ENCODE measurements at regions not wholly inside any gene's neighbourhood (a gene's known extent, or its start where the extent isn't known, plus 50 kb on each side); places are given as distances from the start of the nearest gene placed in this dataset.

DNA sequence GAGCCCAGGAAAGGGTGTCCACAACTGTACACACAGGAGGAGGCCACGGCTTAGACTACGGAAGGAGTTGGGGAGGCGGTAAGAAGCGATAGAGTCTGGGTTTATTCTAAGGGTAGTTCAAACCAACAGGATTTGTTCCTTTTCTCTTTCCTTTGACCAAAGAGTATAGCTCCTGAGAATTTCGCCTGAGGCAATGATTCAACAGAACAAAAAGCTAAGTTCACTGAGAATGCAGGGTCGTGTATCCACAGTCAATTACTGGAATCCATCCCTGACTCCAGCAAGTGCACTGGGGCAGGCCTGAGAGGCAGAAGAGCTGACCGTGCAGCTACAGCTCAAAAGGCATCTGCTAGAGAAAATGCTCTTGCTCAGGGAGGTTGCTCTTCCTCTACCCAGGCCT, 140.9 kb downstream of the TFCP2L1 start:
- no peak overlapping the region for H3K27ac ChIP-seq
- H3K27me3 ChIP-seq: no peaks in the 10 kb centered on the region
- no peaks in the 10 kb centered on the region for H3K4me1 ChIP-seq (ENCODE audit: low read depth)
- TF ChIP-seq, protein P1, sequence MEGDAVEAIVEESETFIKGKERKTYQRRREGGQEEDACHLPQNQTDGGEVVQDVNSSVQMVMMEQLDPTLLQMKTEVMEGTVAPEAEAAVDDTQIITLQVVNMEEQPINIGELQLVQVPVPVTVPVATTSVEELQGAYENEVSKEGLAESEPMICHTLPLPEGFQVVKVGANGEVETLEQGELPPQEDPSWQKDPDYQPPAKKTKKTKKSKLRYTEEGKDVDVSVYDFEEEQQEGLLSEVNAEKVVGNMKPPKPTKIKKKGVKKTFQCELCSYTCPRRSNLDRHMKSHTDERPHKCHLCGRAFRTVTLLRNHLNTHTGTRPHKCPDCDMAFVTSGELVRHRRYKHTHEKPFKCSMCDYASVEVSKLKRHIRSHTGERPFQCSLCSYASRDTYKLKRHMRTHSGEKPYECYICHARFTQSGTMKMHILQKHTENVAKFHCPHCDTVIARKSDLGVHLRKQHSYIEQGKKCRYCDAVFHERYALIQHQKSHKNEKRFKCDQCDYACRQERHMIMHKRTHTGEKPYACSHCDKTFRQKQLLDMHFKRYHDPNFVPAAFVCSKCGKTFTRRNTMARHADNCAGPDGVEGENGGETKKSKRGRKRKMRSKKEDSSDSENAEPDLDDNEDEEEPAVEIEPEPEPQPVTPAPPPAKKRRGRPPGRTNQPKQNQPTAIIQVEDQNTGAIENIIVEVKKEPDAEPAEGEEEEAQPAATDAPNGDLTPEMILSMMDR (IDR thresholded peaks at IDR 0.05; ENCODE audit: low read depth, low read length): no peak
- DNase-seq (ENCODE audit: low read depth in 1 of 2, low spot score in 1 of 2): no peak
- no peaks in the 10 kb centered on the region for H3K36me3 ChIP-seq
- H3K4me3 ChIP-seq: no peak overlapping the region
- no peaks in the 10 kb centered on the region for H3K9me3 ChIP-seq (ENCODE audit: low read depth)

DNA sequence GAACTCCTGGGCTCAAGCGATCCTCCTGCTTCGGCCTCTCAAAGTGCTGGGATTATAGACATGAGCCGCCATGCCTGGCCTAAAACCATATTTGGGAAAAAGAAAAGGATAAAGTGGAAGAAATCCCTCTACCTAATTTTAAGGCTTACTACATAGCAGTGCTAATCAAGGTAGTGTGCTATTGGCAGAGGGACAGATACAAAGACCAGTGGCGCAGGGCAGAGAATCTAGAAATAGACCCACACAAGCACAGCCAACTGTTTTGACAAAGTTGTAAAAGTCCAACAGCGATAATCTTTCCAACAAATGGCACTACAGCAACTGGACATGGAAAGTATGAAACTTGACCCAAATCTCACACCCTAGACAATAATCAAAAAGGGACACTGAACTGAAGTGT, 138.4 kb downstream of the TFCP2L1 start:
- H3K27ac ChIP-seq: no peak overlapping the region
- DNase-seq (ENCODE audit: low read depth in 1 of 2, low spot score in 1 of 2): no peak
- no peak overlapping the region for H3K4me3 ChIP-seq
- H3K9me3 ChIP-seq (ENCODE audit: low read depth): no peaks in the 10 kb centered on the region
- no peaks in the 10 kb centered on the region for H3K4me1 ChIP-seq (ENCODE audit: low read depth)
- no peaks in the 10 kb centered on the region for H3K27me3 ChIP-seq
- TF ChIP-seq, protein P1 (IDR thresholded peaks at IDR 0.05; ENCODE audit: low read depth, low read length): no peak
- no peaks in the 10 kb centered on the region for H3K36me3 ChIP-seq

DNA sequence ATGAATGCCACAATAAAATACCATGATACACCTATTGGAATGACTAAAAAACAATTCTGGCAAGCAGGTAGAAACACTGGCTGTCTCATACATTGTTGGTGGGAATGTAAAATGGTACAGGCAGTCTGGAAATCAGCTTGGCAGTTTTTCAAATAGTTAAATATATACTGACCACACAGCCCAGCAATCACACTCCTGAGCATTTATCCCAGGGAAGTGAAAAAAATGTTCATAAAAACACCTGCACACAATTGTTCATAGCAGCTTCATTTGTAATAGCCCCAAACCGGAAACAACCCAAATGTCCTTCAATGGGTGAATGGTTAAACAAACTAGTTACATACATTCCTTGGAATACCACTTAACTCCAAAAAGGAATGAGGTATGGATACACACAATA, 137.2 kb downstream of the TFCP2L1 start:
- TF ChIP-seq, protein P1 (IDR thresholded peaks at IDR 0.05; ENCODE audit: low read depth, low read length): no peak
- no peaks in the 10 kb centered on the region for H3K4me1 ChIP-seq (ENCODE audit: low read depth)
- H3K9me3 ChIP-seq (ENCODE audit: low read depth): no peaks in the 10 kb centered on the region
- no peak overlapping the region for H3K4me3 ChIP-seq
- H3K27ac ChIP-seq: no peak overlapping the region
- H3K36me3 ChIP-seq: no peaks in the 10 kb centered on the region
- no peak for DNase-seq (ENCODE audit: low read depth in 1 of 2, low spot score in 1 of 2)
- H3K27me3 ChIP-seq: no peaks in the 10 kb centered on the region

DNA sequence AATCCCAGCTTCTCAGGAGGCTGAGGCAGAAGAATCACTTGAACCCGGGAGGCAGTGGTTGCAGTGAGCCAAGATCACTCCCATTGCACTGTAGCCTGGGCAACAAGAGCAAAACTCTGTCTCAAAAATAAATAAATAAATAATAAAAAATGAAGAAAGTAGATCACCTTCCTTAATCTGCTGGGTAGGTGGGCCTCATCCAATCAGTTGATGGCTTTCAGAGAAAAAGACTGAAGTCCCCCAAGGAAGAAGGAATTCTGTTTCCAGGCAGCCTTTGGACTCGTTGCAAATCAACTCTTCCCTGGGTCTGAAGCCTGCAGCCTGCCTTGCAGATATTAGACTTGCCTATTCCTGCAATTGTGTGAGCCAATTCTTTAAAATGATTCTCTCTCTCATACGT, 136.5 kb downstream of the TFCP2L1 start:
- H3K27ac ChIP-seq: no peak overlapping the region
- H3K9me3 ChIP-seq (ENCODE audit: low read depth): no peaks in the 10 kb centered on the region
- no peaks in the 10 kb centered on the region for H3K36me3 ChIP-seq
- TF ChIP-seq, protein P1 (IDR thresholded peaks at IDR 0.05; ENCODE audit: low read depth, low read length): no peak
- no peak for DNase-seq (ENCODE audit: low read depth in 1 of 2, low spot score in 1 of 2)
- no peaks in the 10 kb centered on the region for H3K27me3 ChIP-seq
- no peaks in the 10 kb centered on the region for H3K4me1 ChIP-seq (ENCODE audit: low read depth)
- no peak overlapping the region for H3K4me3 ChIP-seq

DNA sequence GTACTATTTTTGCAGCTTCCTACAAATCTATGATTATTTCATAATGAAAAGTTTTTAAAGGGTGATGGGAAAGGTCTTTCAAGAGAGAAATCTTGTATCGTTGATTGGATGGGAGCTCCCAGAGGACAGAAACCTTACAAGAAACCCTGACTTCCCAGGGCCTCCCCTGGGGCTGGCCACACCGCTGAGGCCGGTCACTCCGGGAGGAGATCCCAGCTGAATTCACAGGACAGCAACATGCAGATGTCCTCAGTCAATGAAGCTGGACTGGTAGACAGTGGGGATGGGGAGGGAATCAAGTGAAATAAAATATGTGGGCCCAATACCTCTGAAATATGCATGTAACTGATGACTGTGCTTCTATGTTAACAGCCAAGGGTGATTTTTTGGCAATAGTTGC, 135.6 kb downstream of the TFCP2L1 start:
- Histone ChIP-seq H3K36me3 (no peaks in the 10 kb centered on the region), H3K27me3 (no peaks in the 10 kb centered on the region), H3K27ac (no peak overlapping the region), H3K4me1 (ENCODE audit: low read depth) (no peaks in the 10 kb centered on the region), H3K9me3 (ENCODE audit: low read depth) (no peaks in the 10 kb centered on the region), H3K4me3 (no peak overlapping the region)
- no peak for DNase-seq (ENCODE audit: low read depth in 1 of 2, low spot score in 1 of 2)
- TF ChIP-seq, protein P1 (IDR thresholded peaks at IDR 0.05; ENCODE audit: low read depth, low read length): no peak

DNA sequence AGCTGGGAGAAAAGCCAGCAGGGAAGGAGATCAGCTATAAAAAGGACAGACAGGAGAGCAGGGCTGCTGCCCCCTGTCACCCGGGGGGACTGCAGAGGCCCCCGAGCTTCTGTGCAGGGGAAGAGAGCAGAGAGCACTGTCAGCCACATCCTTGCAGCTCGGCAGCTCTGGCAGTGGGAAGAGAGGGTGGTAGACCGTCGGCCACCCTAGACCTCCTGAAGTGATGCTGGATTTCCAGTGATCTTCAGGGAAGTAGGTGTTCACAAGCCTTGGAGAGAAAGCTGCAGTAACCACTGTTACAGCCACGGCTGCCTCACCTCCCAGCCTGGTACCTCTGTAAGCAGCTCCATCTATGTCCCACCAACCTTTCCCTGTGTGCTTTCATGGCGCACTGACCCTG, 134.9 kb downstream of the TFCP2L1 start:
- no peak for DNase-seq (ENCODE audit: low read depth in 1 of 2, low spot score in 1 of 2)
- no peaks in the 10 kb centered on the region for H3K36me3 ChIP-seq
- no peak overlapping the region for H3K27ac ChIP-seq
- no peaks in the 10 kb centered on the region for H3K4me1 ChIP-seq (ENCODE audit: low read depth)
- TF ChIP-seq, protein P1 (IDR thresholded peaks at IDR 0.05; ENCODE audit: low read depth, low read length): no peak
- no peaks in the 10 kb centered on the region for H3K9me3 ChIP-seq (ENCODE audit: low read depth)
- H3K4me3 ChIP-seq: no peak overlapping the region
- no peaks in the 10 kb centered on the region for H3K27me3 ChIP-seq

Data from cardiac muscle cell (in vitro differentiated cells and primary cell).